Natural killer cell (primary cell): ENCODE measurements at regions not wholly inside any gene's neighbourhood (a gene's known extent, or its start where the extent isn't known, plus 50 kb on each side); places are given as distances from the start of the nearest gene placed in this dataset.
"Not testable (repeated sequence)": the region's sequence is repeated elsewhere in the genome, so short reads cannot be mapped to it uniquely, and the experiment has no call there.

Source experiments
- ATAC-seq, 3 donors: fragments of 150-1000 bp in 2 of 3; fragments of 200-7000 bp in 1 of 3; cut with Tn5 transposase; 1 replicate in 1 of 3; 2 replicates in 2 of 3; pipeline ENCODE4 v1.10.0; 2021; ENCODE audit warnings: mild to moderate bottlenecking in 2 of 3, moderate library complexity in 2 of 3
- DNase-seq, 2 donors: peaks; one replicate each; pipeline versions ENCODE4 v3.0.0 to v3.0.0-alpha.2; 2013 to 2021; ENCODE audit warnings: mixed read lengths in 1 of 2
- H3K27ac ChIP-seq: one replicate; pipeline ENCODE4 v1.5.1; 2013; ENCODE audit warnings: mild to moderate bottlenecking, low read length
- H3K27me3 ChIP-seq: one replicate; pipeline ENCODE4 v1.6.1; 2013; ENCODE audit warnings: low read length; ENCODE audit not compliant: control insufficient read depth, insufficient read depth
- H3K36me3 ChIP-seq: one replicate; pipeline ENCODE4 v1.6.1; 2013; ENCODE audit warnings: low read length; ENCODE audit not compliant: control insufficient read depth, insufficient read depth
- H3K4me1 ChIP-seq: one replicate; pipeline ENCODE4 v1.6.1; 2013; ENCODE audit warnings: low read length; ENCODE audit not compliant: control insufficient read depth, insufficient read depth
- H3K4me3 ChIP-seq: one replicate; pipeline ENCODE4 v1.5.1; 2013; ENCODE audit warnings: low read length
- H3K9me3 ChIP-seq: one replicate; pipeline ENCODE4 v1.6.1; 2013; ENCODE audit warnings: low read length; ENCODE audit not compliant: control insufficient read depth, insufficient read depth
- H3K27ac Mint-ChIP-seq, 2 donors: one replicate each; pipeline ENCODE4 v1.8.0; 2022; ENCODE audit warnings: mild to moderate bottlenecking in 2 of 2, mixed read lengths in 2 of 2, moderate library complexity in 1 of 2
- H3K27me3 Mint-ChIP-seq, 2 donors: one replicate each; pipeline ENCODE4 v1.8.0; 2022; ENCODE audit warnings: low read depth in 2 of 2, mixed read lengths in 2 of 2
- H3K36me3 Mint-ChIP-seq: one replicate; pipeline ENCODE4 v1.8.0; 2022; ENCODE audit warnings: mixed read lengths
- H3K4me1 Mint-ChIP-seq, 2 donors: one replicate each; pipeline ENCODE4 v1.8.0; 2022; ENCODE audit warnings: mixed read lengths in 2 of 2
- H3K4me3 Mint-ChIP-seq: one replicate; pipeline ENCODE4 v1.8.0; 2022; ENCODE audit warnings: mild to moderate bottlenecking, moderate library complexity, mixed read lengths
- H3K9me3 Mint-ChIP-seq, 2 donors: one replicate each; pipeline ENCODE4 v1.8.0; 2022; ENCODE audit warnings: mixed read lengths in 2 of 2
- WGBS: methylation state at CpG from one replicate; pipeline ENCODE4 v1.1.7; 2013; ENCODE audit warnings: missing lambda C conversion rate; ENCODE audit not compliant: insufficient coverage; 5-methylcytosine and 5-hydroxymethylcytosine counted together
- intact Hi-C: fragments of 100-400 bp; cut with micrococcal nuclease; formaldehyde crosslinking; loops from one replicate; pipeline ENCODE4 v1.14.2; 2022
- TF ChIP-seq, protein P1 (sequence below): fragments of 200-600 bp; IDR thresholded peaks from one replicate; pipeline ENCODE4 v1.8.0; 2022; ENCODE audit warnings: antibody characterized with exemption

DNA sequence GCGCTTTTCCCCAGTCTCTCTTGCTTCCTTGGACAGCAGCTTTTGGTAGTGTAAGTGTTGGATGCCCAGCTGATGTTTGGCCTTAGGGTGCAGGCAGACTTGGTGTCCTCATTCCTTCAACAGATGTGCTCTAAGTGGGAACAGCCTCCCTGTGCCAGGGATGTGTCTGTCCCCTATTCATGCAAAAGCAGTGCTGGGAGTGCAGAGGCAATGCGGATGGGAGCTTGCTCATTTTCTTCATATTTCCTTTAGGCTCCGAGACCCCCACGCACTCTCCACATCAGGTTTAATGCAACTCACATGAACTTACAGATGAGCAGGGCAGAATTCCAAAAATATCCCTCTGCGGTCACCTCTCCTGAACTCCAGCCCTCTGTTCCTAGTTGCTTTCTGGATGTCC is 96.1 kb downstream of the IER5 start:
- DNase-seq (no peak), ATAC-seq (no peak)
- Mint-ChIP-seq H3K36me3 (no peaks in the 10 kb centered on the region), H3K27me3 (peaks cover 22 to 47% of the 10 kb centered on the region in 2 donors), H3K9me3 (no peaks in the 10 kb centered on the region), H3K4me1 (peaks cover 0 to 1% of the 10 kb centered on the region in 2 donors), H3K4me3 (no peak overlapping the region), H3K27ac (no peak overlapping the region)
- Histone ChIP-seq H3K27me3 (no peaks in the 10 kb centered on the region), H3K27ac (no peak overlapping the region), H3K9me3 (no peaks in the 10 kb centered on the region), H3K4me3 (no peak overlapping the region), H3K36me3 (no peaks in the 10 kb centered on the region), H3K4me1 (peaks cover 2% of the 10 kb centered on the region)
- 92% methylated on average over 5 of the region's 5 CpGs for WGBS
- intact Hi-C loops, result no loop called here
- TF ChIP-seq, protein P1, sequence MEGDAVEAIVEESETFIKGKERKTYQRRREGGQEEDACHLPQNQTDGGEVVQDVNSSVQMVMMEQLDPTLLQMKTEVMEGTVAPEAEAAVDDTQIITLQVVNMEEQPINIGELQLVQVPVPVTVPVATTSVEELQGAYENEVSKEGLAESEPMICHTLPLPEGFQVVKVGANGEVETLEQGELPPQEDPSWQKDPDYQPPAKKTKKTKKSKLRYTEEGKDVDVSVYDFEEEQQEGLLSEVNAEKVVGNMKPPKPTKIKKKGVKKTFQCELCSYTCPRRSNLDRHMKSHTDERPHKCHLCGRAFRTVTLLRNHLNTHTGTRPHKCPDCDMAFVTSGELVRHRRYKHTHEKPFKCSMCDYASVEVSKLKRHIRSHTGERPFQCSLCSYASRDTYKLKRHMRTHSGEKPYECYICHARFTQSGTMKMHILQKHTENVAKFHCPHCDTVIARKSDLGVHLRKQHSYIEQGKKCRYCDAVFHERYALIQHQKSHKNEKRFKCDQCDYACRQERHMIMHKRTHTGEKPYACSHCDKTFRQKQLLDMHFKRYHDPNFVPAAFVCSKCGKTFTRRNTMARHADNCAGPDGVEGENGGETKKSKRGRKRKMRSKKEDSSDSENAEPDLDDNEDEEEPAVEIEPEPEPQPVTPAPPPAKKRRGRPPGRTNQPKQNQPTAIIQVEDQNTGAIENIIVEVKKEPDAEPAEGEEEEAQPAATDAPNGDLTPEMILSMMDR, result no peak

DNA sequence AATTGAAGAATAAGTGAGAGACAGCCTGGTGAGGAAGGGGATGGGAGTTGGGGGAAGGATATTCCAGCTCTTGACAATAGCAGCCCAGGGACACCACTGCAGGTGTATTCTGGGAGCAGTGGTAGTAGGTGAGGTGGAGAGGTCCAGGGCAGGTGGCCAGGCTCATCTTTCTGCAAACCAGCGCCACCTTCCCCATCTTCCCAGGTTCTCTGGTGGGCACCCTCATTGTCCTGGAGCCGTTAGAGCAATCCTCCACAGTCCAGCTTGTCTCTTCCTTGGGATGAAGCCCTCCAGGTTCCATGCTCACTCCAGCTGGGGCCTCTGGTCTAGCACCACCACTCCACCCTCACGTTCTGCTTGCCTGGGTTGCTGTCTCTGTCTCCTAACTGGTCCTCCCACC is 97.0 kb downstream of the IER5 start:
- Histone ChIP-seq H3K4me3 (no peak overlapping the region), H3K27me3 (no peaks in the 10 kb centered on the region), H3K36me3 (no peaks in the 10 kb centered on the region), H3K4me1 (peaks cover 9% of the 10 kb centered on the region), H3K9me3 (no peaks in the 10 kb centered on the region), H3K27ac (no peak overlapping the region)
- no peak for ATAC-seq
- TF ChIP-seq, protein P1, result no peak
- DNase-seq, result no peak
- Mint-ChIP-seq H3K9me3 (no peaks in the 10 kb centered on the region), H3K36me3 (no peaks in the 10 kb centered on the region), H3K27ac (no peak overlapping the region), H3K4me3 (no peak overlapping the region), H3K4me1 (peaks cover 0 to 9% of the 10 kb centered on the region in 2 donors), H3K27me3 (peaks cover 25 to 39% of the 10 kb centered on the region in 2 donors)
- 58% methylated on average over 3 of the region's 3 CpGs for WGBS
- intact Hi-C loops, result no loop called here

DNA sequence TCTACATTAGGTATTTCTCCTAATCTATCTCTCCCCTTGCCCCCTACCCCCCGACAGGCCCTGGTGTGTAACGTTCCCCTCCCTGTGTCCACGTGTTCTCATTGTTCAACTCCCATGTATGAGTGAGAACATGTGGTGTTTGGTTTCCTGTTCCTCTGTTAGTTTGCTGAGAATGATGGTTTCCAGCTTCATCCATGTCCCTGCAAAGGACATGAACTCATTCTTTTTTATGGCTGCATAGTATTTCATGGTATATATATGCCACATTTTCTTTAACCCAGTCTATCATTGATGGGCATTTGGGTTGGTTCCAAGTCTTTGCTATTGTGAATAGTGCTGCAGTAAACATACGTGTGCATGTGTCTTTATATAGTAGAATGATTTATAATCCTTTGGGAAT is 97.6 kb downstream of the IER5 start:
- ATAC-seq, intact Hi-C loops, H3K9me3 ChIP-seq, H3K36me3 ChIP-seq, H3K27ac ChIP-seq, H3K4me3 ChIP-seq, H3K27ac Mint-ChIP-seq, H3K4me1 ChIP-seq, H3K4me3 Mint-ChIP-seq, H3K36me3 Mint-ChIP-seq, H3K27me3 ChIP-seq, H3K9me3 Mint-ChIP-seq, DNase-seq: not testable (repeated sequence)
- H3K27me3 Mint-ChIP-seq, result peaks cover 28 to 39% of the 10 kb centered on the region in 2 donors
- peaks cover 0 to 13% of the 10 kb centered on the region in 2 donors for H3K4me1 Mint-ChIP-seq
- 63% methylated on average over 1 of the region's 4 CpGs for WGBS

DNA sequence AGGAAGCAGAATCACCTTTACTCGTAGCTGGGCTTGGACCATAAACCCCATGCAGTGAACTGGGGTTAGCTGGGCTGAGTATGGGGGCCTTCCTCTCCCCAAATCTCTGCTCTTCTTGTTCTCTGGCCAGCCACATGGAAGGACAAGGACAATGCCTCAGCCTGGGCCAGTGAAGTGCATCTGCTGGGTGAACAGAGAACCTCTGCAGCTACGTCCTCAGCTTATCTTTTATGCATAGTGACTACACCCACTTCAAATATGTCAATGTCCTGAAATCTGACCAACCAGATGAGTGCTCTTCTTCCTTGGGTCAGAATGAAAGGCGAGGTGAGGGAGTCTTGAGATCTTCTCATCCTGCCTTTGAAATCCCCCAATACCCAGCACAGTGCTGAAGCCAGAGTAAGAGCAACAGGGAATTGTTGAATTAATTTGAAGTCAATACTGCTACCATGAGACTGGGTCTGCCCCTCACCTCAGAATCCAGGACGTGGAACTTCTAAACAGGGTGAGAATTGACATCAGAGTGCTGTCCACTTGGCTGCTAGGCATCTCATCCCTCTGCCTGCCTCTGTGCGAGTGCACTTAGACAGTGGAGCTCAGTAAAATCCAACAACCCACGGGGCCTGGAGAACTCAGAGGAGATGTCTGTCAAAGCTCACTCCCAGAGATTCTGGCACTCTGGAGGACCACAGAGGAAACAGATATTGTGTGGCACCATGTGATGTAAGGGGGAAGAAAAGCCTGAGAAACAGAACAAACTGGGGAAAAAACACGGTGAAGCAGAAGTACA is 99.0 kb downstream of the IER5 start:
- ATAC-seq, result no peak
- Mint-ChIP-seq H3K27ac (no peak overlapping the region), H3K27me3 (peaks cover 26 to 39% of the 10 kb centered on the region in 2 donors), H3K9me3 (no peaks in the 10 kb centered on the region), H3K36me3 (no peaks in the 10 kb centered on the region), H3K4me3 (no peak overlapping the region), H3K4me1 (peaks cover 0 to 13% of the 10 kb centered on the region in 2 donors)
- intact Hi-C loops, result no loop called here
- Histone ChIP-seq H3K27ac (no peak overlapping the region), H3K4me1 (peaks cover 9% of the 10 kb centered on the region), H3K9me3 (no peaks in the 10 kb centered on the region), H3K4me3 (no peak overlapping the region), H3K36me3 (no peaks in the 10 kb centered on the region), H3K27me3 (no peaks in the 10 kb centered on the region)
- no peak for DNase-seq
- TF ChIP-seq, protein P1, result no peak
- 56% methylated on average over 6 of the region's 7 CpGs for WGBS
